ENCODE measurements at regions not wholly inside any gene's neighbourhood (a gene's known extent, or its start where the extent isn't known, plus 50 kb on each side); places are given as distances from the start of the nearest gene placed in this dataset.

GRCh38 chr12:75708802-75709201, 197.4 kb upstream of the KRR1 start:
- no peaks in the 10 kb centered on the region for H3K27me3 Mint-ChIP-seq
- no peak overlapping the region for H3K4me3 Mint-ChIP-seq
- DNase-seq (no peak), ATAC-seq (ENCODE audit: low read depth) (no peak)
- no peak overlapping the region for H3K27ac Mint-ChIP-seq
- CTCF ChIA-PET = no interaction called here
- no peaks in the 10 kb centered on the region for H3K36me3 Mint-ChIP-seq (ENCODE audit: low read depth)
- H3K4me1 Mint-ChIP-seq = peaks cover 5% of the 10 kb centered on the region
- intact Hi-C loops (cut with micrococcal nuclease) = loop anchor here (10.0 kb wide), 1 partner anchor 326 kb away; the partner anchor contains the start of gene PHLDA1
- no peak for TF ChIP-seq CTCF (IDR thresholded peaks at IDR 0.05)
- no peaks in the 10 kb centered on the region for H3K9me3 Mint-ChIP-seq
- POLR2A ChIA-PET = no interaction called here

DNA sequence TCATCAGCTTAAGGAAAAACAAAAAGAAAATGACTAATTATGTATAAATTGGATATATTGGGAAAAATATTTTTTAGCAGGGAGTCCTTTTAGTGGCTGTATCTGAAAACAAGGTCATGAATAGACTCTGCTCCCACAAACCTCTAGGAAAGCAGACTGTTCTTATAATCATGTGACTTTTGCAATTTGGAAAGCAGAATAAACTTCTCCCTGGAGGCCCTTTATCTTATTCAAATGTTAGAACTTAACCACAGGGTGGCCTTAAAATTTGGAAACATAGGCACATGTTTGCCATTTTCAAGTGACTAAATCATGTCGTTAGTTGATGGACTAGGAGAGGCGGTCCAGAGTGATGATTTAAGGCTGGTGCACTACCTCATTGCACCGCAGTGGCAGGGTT, 196.6 kb upstream of the KRR1 start:
- H3K9me3 Mint-ChIP-seq = no peaks in the 10 kb centered on the region
- ChIA-PET POLR2A (no interaction called here), CTCF (no interaction called here)
- ATAC-seq (ENCODE audit: low read depth) (no peak), DNase-seq (no peak)
- no peaks in the 10 kb centered on the region for H3K27me3 Mint-ChIP-seq
- H3K4me3 Mint-ChIP-seq = no peak overlapping the region
- H3K4me1 Mint-ChIP-seq = peaks cover 5% of the 10 kb centered on the region
- H3K27ac Mint-ChIP-seq = no peak overlapping the region
- TF ChIP-seq CTCF (IDR thresholded peaks at IDR 0.05) = no peak
- no peaks in the 10 kb centered on the region for H3K36me3 Mint-ChIP-seq (ENCODE audit: low read depth)
- intact Hi-C loops (cut with micrococcal nuclease) = loop anchor here (10.0 kb wide), 1 partner anchor 327 kb away; the partner anchor contains the start of gene PHLDA1

DNA sequence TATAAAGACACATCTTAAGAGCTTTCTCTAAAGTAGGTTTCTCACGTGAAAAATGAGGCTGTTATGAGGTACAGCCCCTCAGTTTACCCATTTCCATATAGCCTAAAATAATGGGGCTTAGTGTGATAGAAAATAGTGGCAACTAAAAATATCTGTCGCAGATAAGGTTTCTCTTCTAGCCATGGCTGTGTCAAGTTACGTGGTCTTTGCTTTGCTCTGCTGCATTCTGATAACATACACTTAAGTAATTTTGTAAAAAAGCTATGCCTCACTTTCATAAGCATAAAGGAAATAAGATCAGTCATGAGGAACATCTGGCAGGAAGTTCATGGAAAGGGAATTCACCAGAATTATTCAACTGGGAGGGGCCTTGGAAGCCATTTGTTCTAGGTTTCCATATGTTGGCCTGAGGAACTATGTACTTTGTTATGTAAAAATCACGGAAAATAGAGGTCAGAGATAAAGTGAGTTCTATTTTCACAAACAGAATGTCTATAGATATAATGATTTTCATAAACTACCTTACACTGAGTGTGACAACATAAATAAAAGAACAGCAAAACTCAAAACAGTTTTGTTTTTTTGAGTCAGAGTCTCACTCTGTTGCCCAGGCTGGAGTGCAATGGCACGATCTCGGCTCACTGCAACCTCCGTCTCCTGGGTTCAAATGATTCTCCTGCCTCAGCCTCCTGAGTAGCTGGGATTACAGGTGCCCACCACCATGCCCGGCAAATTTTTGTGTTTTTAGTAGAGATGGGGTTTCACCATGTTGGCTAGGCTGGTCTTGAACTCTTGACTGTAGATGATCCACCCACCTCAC, 195.6 kb upstream of the KRR1 start:
- H3K4me3 Mint-ChIP-seq = no peak overlapping the region
- no peak overlapping the region for H3K27ac Mint-ChIP-seq
- intact Hi-C loops (cut with micrococcal nuclease) = loop anchor here (10.0 kb wide), 1 partner anchor 328 kb away; the partner anchor contains the start of gene PHLDA1
- ChIA-PET POLR2A (interaction anchor here (0.5 kb wide), 1 partner anchor 11 kb away, joined by 8 read pairs; no protein-coding TSS in a partner anchor), CTCF (no interaction called here)
- DNase-seq = no peak
- H3K4me1 Mint-ChIP-seq = peaks cover 5% of the 10 kb centered on the region
- no peaks in the 10 kb centered on the region for H3K9me3 Mint-ChIP-seq
- no peaks in the 10 kb centered on the region for H3K27me3 Mint-ChIP-seq
- ATAC-seq (ENCODE audit: low read depth) = no peak
- no peaks in the 10 kb centered on the region for H3K36me3 Mint-ChIP-seq (ENCODE audit: low read depth)
- TF ChIP-seq CTCF (IDR thresholded peaks at IDR 0.05) = no peak

DNA sequence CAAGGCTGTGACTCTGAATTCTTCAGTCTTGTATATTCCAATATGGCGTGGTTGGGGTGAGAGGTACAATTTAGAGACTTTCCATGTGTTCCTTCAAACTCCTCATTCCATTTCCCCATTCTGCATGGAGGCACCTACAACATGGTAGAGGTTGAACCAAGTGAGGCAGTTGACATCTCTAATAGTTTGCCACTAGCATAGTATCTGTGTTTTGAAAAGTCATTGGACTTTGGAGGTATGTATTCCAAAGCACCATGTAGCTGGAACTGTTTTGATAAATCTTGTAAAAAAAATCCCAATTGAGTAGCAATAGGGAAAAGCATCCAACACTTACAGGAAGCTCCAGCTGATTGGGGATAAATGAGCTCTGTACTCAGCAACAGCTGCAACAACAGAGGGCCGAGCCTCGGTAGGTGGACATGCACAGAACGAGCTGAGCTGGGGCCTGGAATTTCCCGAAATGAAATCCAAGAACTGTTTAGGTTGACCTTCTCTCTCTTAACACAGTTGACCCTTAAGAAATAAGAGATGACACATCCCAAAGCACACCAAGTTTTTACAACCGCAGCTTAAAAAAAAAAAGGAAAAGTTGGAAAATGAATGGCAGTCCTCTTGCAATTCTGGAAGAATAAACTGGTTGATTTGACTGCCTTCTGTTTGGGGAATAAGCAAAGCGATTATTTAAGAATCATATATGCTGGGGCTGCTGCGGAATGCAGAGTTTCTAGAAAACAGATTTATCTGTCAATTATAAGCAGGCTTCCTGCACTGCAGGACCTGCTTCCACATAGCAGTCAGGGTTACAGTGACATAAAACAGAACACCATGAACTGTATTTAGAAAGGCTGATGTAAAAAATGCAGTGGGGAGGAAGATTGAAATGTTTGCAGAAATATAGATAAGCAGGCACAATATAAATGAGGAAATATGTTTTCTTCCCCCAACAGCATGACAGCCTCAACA, 194.6 kb upstream of the KRR1 start:
- no peak for TF ChIP-seq CTCF (IDR thresholded peaks at IDR 0.05)
- intact Hi-C loops (cut with micrococcal nuclease) = loop anchor here (10.0 kb wide), 1 partner anchor 329 kb away; the partner anchor contains the start of gene PHLDA1
- no peaks in the 10 kb centered on the region for H3K9me3 Mint-ChIP-seq
- H3K4me3 Mint-ChIP-seq = no peak overlapping the region
- POLR2A ChIA-PET = no interaction called here
- DNase-seq (no peak), ATAC-seq (ENCODE audit: low read depth) (no peak)
- H3K27me3 Mint-ChIP-seq = no peaks in the 10 kb centered on the region
- H3K4me1 Mint-ChIP-seq = peaks cover 5% of the 10 kb centered on the region
- CTCF ChIA-PET = no interaction called here
- H3K36me3 Mint-ChIP-seq (ENCODE audit: low read depth) = no peaks in the 10 kb centered on the region
- no peak overlapping the region for H3K27ac Mint-ChIP-seq

DNA sequence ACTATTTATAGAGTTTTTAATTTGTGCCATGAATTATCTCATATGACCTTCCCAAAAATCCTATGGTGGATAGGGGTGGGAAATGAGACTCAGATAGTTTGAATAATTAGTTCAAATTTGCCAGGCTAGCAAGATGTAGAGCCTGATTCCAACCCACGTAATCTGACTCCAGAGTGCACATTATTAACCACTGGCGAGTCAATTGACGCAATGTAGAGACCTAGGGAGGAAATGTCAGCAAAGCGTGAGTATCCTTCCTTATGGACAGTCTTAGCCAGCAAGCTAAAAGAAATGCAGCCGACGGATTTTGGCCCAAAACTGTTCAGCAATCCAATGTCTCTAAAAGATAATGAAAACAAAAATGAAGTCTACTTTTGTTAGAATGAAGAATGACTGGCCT, 193.3 kb upstream of the KRR1 start:
- CTCF ChIA-PET = no interaction called here

More for the DNA sequence above, 193.3 kb upstream of the KRR1 start:
- TF ChIP-seq CTCF (IDR thresholded peaks at IDR 0.05) = no peak
- H3K36me3 Mint-ChIP-seq (ENCODE audit: low read depth) = no peaks in the 10 kb centered on the region
- no peaks in the 10 kb centered on the region for H3K9me3 Mint-ChIP-seq
- ATAC-seq (ENCODE audit: low read depth) (no peak), DNase-seq (no peak)
- no peaks in the 10 kb centered on the region for H3K27me3 Mint-ChIP-seq
- POLR2A ChIA-PET = no interaction called here
- H3K27ac Mint-ChIP-seq = no peak overlapping the region
- peaks cover 5% of the 10 kb centered on the region for H3K4me1 Mint-ChIP-seq
- H3K4me3 Mint-ChIP-seq = no peak overlapping the region
- intact Hi-C loops (cut with micrococcal nuclease) = loop anchor here (10.0 kb wide), 1 partner anchor 330 kb away; the partner anchor contains the start of gene PHLDA1
